NCI-H1048 (cell line): ENCODE measurements at regions not wholly inside any gene's neighbourhood (a gene's known extent, or its start where the extent isn't known, plus 50 kb on each side); places are given as distances from the start of the nearest gene placed in this dataset.
"Not testable (repeated sequence)": the region's sequence is repeated elsewhere in the genome, so short reads cannot be mapped to it uniquely, and the experiment has no call there.

Experiments
- DNase-seq: peaks from one replicate; lab custom pipeline; 2025; lab: John Stamatoyannopoulos, UW

- not testable (repeated sequence) for DNase-seq
Measured at GRCh38 chr9:6104406-6104805, 89.0 kb upstream of the RANBP6 start.

- DNase-seq: not testable (repeated sequence)
Measured at GRCh38 chr9:6103911-6104310, 88.5 kb upstream of the RANBP6 start.

GRCh38 chr9:6102336-6102987 lies 87.0 kb upstream of the RANBP6 start:
- not testable (repeated sequence) for DNase-seq

GRCh38 chr9:6101725-6102124 lies 86.3 kb upstream of the RANBP6 start:
- not testable (repeated sequence) for DNase-seq

- not testable (repeated sequence) for DNase-seq
Measured at GRCh38 chr9:6099346-6099745, 83.9 kb upstream of the RANBP6 start.

- no peak for DNase-seq
Measured at GRCh38 chr9:6098431-6098830, 83.0 kb upstream of the RANBP6 start.

- DNase-seq: no peak
Measured at GRCh38 chr9:6096821-6097220, 81.4 kb upstream of the RANBP6 start.

GRCh38 chr9:6090277-6091210 lies 75.1 kb upstream of the RANBP6 start:
- DNase-seq: no peak

- no peak for DNase-seq
Measured at GRCh38 chr9:6089300-6089699, 73.9 kb upstream of the RANBP6 start.

- DNase-seq: no peak
Measured at GRCh38 chr9:6086006-6086655, 70.7 kb upstream of the RANBP6 start.

GRCh38 chr9:6080154-6080716 lies 64.8 kb upstream of the RANBP6 start:
- peak; percentile 38 for DNase-seq

- no peak for DNase-seq
Measured at GRCh38 chr9:6079386-6079785, 64.0 kb upstream of the RANBP6 start.

- DNase-seq: no peak
Measured at GRCh38 chr9:6078382-6079105, 63.1 kb upstream of the RANBP6 start.

- DNase-seq: no peak
Measured at GRCh38 chr9:6076851-6077250, 61.4 kb upstream of the RANBP6 start.

GRCh38 chr9:6073731-6074130 lies 58.3 kb upstream of the RANBP6 start:
- DNase-seq: no peak

GRCh38 chr9:6072865-6073264 lies 57.4 kb upstream of the RANBP6 start:
- DNase-seq: no peak

GRCh38 chr9:6072453-6072852 lies 57.0 kb upstream of the RANBP6 start:
- DNase-seq: no peak

- DNase-seq: no peak
Measured at GRCh38 chr9:6068983-6069382, 53.6 kb upstream of the RANBP6 start.

- no peak for DNase-seq
Measured at GRCh38 chr9:6067426-6067825, 52.0 kb upstream of the RANBP6 start.
